HEK293 (cell line): ENCODE measurements at regions not wholly inside any gene's neighbourhood (a gene's known extent, or its start where the extent isn't known, plus 50 kb on each side); places are given as distances from the start of the nearest gene placed in this dataset.

Source experiments
- CTCF ChIA-PET: fragments of 350-600 bp; formaldehyde crosslinking; extraction: SDS; loops from one replicate; lab custom pipeline; 2021; ENCODE audit warnings: antibody characterized with exemption; lab: Yijun Ruan, JAX
- POLR2A ChIA-PET: fragments of 300-600 bp; formaldehyde crosslinking; extraction: SDS; loops from one replicate; lab custom pipeline; 2020; ENCODE audit warnings: antibody characterized with exemption, inconsistent platforms; lab: Yijun Ruan, JAX
- H3K27ac ChIP-seq: fragments of 200-500 bp; sonication (Bioruptor generic); 2 replicates; pipeline ENCODE4 v1.5.1; 2014; ENCODE audit warnings: low read depth, low read length, control low read depth, inconsistent platforms; ENCODE audit errors: extremely low read depth
- H3K36me3 ChIP-seq, 2 experiments: fragments of 200-500 bp in 1 of 2; sonication (Bioruptor generic) in 1 of 2; 1 replicate in 1 of 2; 2 replicates in 1 of 2; pipeline ENCODE4 v1.5.1; 2014 to 2017; ENCODE audit warnings: inconsistent platforms in 2 of 2, low read length in 2 of 2; ENCODE audit not compliant: control insufficient read depth in 2 of 2, insufficient read depth in 1 of 2
- H3K4me1 ChIP-seq: fragments of 200-500 bp; sonication (Bioruptor generic); 2 replicates; pipeline ENCODE4 v1.5.1; 2014; ENCODE audit warnings: mild to moderate bottlenecking, low read length, inconsistent platforms; ENCODE audit not compliant: control insufficient read depth, insufficient read depth
- H3K4me3 ChIP-seq: 2 replicates; pipeline ENCODE4 v1.5.1; 2011; ENCODE audit warnings: low read depth, mild to moderate bottlenecking, control low read depth, low read length, moderate library complexity
- H3K9me3 ChIP-seq: fragments of 200-500 bp; sonication (Bioruptor generic); 2 replicates; pipeline ENCODE4 v1.5.1; 2014; ENCODE audit warnings: low read depth, low read length, inconsistent platforms; ENCODE audit not compliant: control insufficient read depth, insufficient read depth
- GLI2 ChIP-seq: fragments of 450-650 bp; formaldehyde crosslinking; IDR thresholded peaks from 2 replicates; pipeline ENCODE4; 2017; ENCODE audit warnings: missing biosample characterization, missing genetic modification characterization, low read depth, borderline replicate concordance
- KLF17 ChIP-seq: fragments of 450-650 bp; formaldehyde crosslinking; IDR thresholded peaks from 2 replicates; pipeline ENCODE4 v1.5.1; 2016; ENCODE audit warnings: missing biosample characterization, missing genetic modification characterization
- MEIS1 ChIP-seq: sonication (generic); formaldehyde crosslinking; IDR thresholded peaks from 2 replicates; pipeline ENCODE4 v1.8.1; 2022; ENCODE audit warnings: missing genetic modification reagents, mild to moderate bottlenecking, borderline replicate concordance
- PATZ1 ChIP-seq: fragments of 450-650 bp; formaldehyde crosslinking; IDR thresholded peaks from 2 replicates; pipeline ENCODE4 v1.5.1; 2016; ENCODE audit warnings: missing biosample characterization, missing genetic modification characterization
- SETDB1 ChIP-seq: IDR thresholded peaks from one replicate; pipeline ENCODE4 v1.6.1; 2017; ENCODE audit warnings: mild to moderate bottlenecking, low read length, moderate library complexity, mixed read lengths; ENCODE audit not compliant: insufficient read length
- WT1 ChIP-seq: fragments of 450-650 bp; formaldehyde crosslinking; IDR thresholded peaks from 2 replicates; pipeline ENCODE4 v1.5.1; 2016; ENCODE audit warnings: missing biosample characterization, missing genetic modification characterization
- YY2 ChIP-seq: fragments of 450-650 bp; formaldehyde crosslinking; IDR thresholded peaks from 2 replicates; pipeline ENCODE4 v1.5.1; 2016; ENCODE audit warnings: missing biosample characterization, missing genetic modification characterization
- ZEB2 ChIP-seq: fragments of 450-650 bp; formaldehyde crosslinking; IDR thresholded peaks from 2 replicates; pipeline ENCODE4 v1.5.1; 2016; ENCODE audit warnings: missing biosample characterization, missing genetic modification characterization
- ZNF18 ChIP-seq: fragments of 450-650 bp; formaldehyde crosslinking; IDR thresholded peaks from 2 replicates; pipeline ENCODE4 v1.5.1; 2016; ENCODE audit warnings: missing biosample characterization, missing genetic modification characterization
- ZNF423 ChIP-seq: fragments of 450-650 bp; formaldehyde crosslinking; IDR thresholded peaks from 2 replicates; pipeline ENCODE4 v1.5.1; 2016; ENCODE audit warnings: missing biosample characterization, missing genetic modification characterization
- ZNF488 ChIP-seq: fragments of 450-650 bp; formaldehyde crosslinking; IDR thresholded peaks from 2 replicates; pipeline ENCODE4 v1.5.1; 2016; ENCODE audit warnings: missing biosample characterization, missing genetic modification characterization
- ZNF561 ChIP-seq: fragments of 450-650 bp; IDR thresholded peaks from 2 replicates; pipeline ENCODE4 v1.5.1; 2018; ENCODE audit warnings: missing biosample characterization, missing genetic modification characterization, borderline replicate concordance
- ZNF664 ChIP-seq: fragments of 450-650 bp; formaldehyde crosslinking; IDR thresholded peaks from 2 replicates; pipeline ENCODE4 v1.5.1; 2016; ENCODE audit warnings: missing biosample characterization, missing genetic modification characterization
- ZSCAN4 ChIP-seq: fragments of 450-650 bp; formaldehyde crosslinking; IDR thresholded peaks from 2 replicates; pipeline ENCODE4 v1.5.1; 2017; ENCODE audit warnings: missing biosample characterization, missing genetic modification characterization
- TF ChIP-seq, protein P1 (sequence below): fragments of 450-650 bp; formaldehyde crosslinking; IDR thresholded peaks from 2 replicates; pipeline ENCODE4 v1.5.1; 2017; ENCODE audit warnings: missing biosample characterization, missing genetic modification characterization
- TF ChIP-seq, protein P2 (sequence below): fragments of 450-650 bp; formaldehyde crosslinking; IDR thresholded peaks from 2 replicates; pipeline ENCODE4 v1.5.1; 2016; ENCODE audit warnings: missing biosample characterization, missing genetic modification characterization
- TF ChIP-seq, protein P3 (sequence below): fragments of 450-650 bp; formaldehyde crosslinking; IDR thresholded peaks from 2 replicates; pipeline ENCODE4 v1.5.1; 2016; ENCODE audit warnings: missing biosample characterization, missing genetic modification characterization

DNA sequence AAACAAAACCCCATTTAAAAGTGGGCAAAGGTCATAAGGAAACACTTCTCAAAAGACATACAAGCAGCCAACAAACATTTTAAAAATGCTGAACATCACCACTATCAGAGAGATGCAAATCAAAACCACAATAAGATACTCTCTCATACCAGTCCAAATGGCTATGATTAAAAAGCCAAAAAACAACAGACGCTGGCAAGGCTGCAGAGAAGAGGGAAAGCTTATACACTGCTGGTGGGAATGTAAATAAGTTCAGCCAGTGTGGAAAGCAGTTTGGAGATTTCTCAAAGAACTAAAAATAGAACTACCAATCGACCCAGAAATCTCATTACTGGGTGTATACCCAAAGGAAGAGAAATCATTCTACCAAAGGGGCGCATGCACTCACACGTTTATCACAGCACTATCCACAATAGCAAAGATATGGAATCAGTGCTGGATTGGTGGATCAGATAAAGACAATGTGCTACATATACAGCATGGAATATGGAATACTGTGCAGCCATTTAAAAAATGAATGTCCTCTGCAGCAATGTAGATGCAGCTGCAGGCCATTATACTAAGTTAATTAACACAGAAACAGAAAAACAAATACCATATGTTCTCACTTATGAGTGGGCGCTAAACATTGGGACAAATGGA lies 102.1 kb upstream of the DAAM1 start (continued):
- TF ChIP-seq ZNF488 (tag by site-specific recombination): no peak
- TF ChIP-seq, protein P1, sequence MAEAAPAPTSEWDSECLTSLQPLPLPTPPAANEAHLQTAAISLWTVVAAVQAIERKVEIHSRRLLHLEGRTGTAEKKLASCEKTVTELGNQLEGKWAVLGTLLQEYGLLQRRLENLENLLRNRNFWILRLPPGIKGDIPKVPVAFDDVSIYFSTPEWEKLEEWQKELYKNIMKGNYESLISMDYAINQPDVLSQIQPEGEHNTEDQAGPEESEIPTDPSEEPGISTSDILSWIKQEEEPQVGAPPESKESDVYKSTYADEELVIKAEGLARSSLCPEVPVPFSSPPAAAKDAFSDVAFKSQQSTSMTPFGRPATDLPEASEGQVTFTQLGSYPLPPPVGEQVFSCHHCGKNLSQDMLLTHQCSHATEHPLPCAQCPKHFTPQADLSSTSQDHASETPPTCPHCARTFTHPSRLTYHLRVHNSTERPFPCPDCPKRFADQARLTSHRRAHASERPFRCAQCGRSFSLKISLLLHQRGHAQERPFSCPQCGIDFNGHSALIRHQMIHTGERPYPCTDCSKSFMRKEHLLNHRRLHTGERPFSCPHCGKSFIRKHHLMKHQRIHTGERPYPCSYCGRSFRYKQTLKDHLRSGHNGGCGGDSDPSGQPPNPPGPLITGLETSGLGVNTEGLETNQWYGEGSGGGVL (tag by site-specific recombination): no peak
- no peak for TF ChIP-seq PATZ1 (tag by site-specific recombination)
- TF ChIP-seq ZNF423 (tag by site-specific recombination): no peak
- TF ChIP-seq YY2 (tag by site-specific recombination): 0 out of 2 replicates have a peak, but pooled peaks have one; percentile 21
- no peak for TF ChIP-seq ZNF18 (tag by site-specific recombination)

GRCh38 chr14:59087240-59087639 lies 101.2 kb upstream of the DAAM1 start:
- no peak overlapping the region for H3K27ac ChIP-seq
- H3K36me3 ChIP-seq: no peaks in the 10 kb centered on the region
- no peaks in the 10 kb centered on the region for H3K4me1 ChIP-seq
- CTCF ChIA-PET: no interaction called here
- POLR2A ChIA-PET: no interaction called here
- no peak overlapping the region for H3K4me3 ChIP-seq
- H3K9me3 ChIP-seq: no peaks in the 10 kb centered on the region
- TF ChIP-seq GLI2 (tag by site-specific recombination) (no peak), MEIS1 (CRISPR knock-in tag) (no peak), SETDB1 (no peak), KLF17 (tag by site-specific recombination) (no peak), ZSCAN4 (no peak), WT1 (tag by site-specific recombination) (no peak), PATZ1 (tag by site-specific recombination) (no peak), ZNF561 (tag by site-specific recombination) (no peak), ZEB2 (tag by site-specific recombination) (no peak), ZNF664 (tag by site-specific recombination) (no peak)
- TF ChIP-seq, protein P2, sequence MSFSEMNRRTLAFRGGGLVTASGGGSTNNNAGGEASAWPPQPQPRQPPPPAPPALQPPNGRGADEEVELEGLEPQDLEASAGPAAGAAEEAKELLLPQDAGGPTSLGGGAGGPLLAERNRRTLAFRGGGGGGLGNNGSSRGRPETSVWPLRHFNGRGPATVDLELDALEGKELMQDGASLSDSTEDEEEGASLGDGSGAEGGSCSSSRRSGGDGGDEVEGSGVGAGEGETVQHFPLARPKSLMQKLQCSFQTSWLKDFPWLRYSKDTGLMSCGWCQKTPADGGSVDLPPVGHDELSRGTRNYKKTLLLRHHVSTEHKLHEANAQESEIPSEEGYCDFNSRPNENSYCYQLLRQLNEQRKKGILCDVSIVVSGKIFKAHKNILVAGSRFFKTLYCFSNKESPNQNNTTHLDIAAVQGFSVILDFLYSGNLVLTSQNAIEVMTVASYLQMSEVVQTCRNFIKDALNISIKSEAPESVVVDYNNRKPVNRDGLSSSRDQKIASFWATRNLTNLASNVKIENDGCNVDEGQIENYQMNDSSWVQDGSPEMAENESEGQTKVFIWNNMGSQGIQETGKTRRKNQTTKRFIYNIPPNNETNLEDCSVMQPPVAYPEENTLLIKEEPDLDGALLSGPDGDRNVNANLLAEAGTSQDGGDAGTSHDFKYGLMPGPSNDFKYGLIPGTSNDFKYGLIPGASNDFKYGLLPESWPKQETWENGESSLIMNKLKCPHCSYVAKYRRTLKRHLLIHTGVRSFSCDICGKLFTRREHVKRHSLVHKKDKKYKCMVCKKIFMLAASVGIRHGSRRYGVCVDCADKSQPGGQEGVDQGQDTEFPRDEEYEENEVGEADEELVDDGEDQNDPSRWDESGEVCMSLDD: no peak
- TF ChIP-seq, protein P3, sequence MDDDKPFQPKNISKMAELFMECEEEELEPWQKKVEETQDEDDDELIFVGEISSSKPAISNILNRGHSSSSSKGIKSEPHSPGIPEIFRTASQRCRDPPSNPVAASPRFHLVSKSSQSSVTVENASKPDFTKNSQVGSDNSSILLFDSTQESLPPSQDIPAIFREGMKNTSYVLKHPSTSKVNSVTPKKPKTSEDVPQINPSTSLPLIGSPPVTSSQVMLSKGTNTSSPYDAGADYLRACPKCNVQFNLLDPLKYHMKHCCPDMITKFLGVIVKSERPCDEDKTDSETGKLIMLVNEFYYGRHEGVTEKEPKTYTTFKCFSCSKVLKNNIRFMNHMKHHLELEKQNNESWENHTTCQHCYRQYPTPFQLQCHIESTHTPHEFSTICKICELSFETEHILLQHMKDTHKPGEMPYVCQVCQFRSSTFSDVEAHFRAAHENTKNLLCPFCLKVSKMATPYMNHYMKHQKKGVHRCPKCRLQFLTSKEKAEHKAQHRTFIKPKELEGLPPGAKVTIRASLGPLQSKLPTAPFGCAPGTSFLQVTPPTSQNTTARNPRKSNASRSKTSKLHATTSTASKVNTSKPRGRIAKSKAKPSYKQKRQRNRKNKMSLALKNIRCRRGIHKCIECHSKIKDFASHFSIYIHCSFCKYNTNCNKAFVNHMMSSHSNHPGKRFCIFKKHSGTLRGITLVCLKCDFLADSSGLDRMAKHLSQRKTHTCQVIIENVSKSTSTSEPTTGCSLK (tag by site-specific recombination): no peak
